ENCODE measurements at regions not wholly inside any gene's neighbourhood (a gene's known extent, or its start where the extent isn't known, plus 50 kb on each side); places are given as distances from the start of the nearest gene placed in this dataset.

DNA sequence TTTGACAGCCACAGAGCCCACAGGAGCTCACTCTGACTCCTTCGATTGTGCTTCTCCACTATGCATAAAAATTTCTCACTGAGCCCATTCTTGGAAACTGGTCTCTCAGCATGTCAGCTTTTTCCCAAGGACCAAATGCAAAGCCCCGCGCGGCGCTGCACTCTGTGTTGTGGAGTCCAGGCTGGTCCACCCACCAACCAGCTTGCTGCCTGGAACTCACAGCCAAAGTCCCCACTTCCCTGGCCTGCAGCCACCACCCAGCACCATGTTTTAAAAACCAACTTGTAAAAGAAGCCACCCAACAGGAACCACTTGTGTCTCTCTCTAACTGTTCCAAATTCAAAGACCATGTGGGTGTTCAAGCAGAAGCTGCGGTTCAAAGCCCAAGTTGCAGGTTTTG lies 124.4 kb downstream of the SPATA19 start:
- no peak for TF ChIP-seq TAF1 (IDR thresholded peaks at IDR 0.05; ENCODE audit: borderline replicate concordance, low read depth, low read length)
- no peak for TF ChIP-seq POLR2AphosphoS5 (IDR thresholded peaks at IDR 0.05; ENCODE audit: low read depth, low read length)
